Esophagus squamous epithelium (tissue), 4 donors: ENCODE measurements at regions not wholly inside any gene's neighbourhood (a gene's known extent, or its start where the extent isn't known, plus 50 kb on each side); places are given as distances from the start of the nearest gene placed in this dataset.

Experiments
- CTCF ChIP-seq, 6 experiments: fragments of 450-650 bp in 4 of 6; fragments of 200-600 bp in 2 of 6; sonication (generic) in 2 of 6; IDR thresholded peaks; one replicate each; pipeline ENCODE4 v1.5.1; 2016 to 2019; ENCODE audit warnings: antibody characterized with exemption in 6 of 6, mild to moderate bottlenecking in 4 of 6, moderate library complexity in 4 of 6
- POLR2A ChIP-seq, 4 donors: fragments of 450-650 bp; IDR thresholded peaks; one replicate each; pipeline ENCODE4 v1.6.1; 2017; ENCODE audit warnings: antibody characterized with exemption in 4 of 4, mild to moderate bottlenecking in 4 of 4, moderate library complexity in 3 of 4

- TF ChIP-seq POLR2A (IDR thresholded peaks at IDR 0.05) = no peak
- TF ChIP-seq CTCF (IDR thresholded peaks at IDR 0.05) = no peak
Observed at GRCh38 chr5:98581112-98581997, 192.1 kb upstream of the RGMB start.
